ENCODE measurements at regions not wholly inside any gene's neighbourhood (a gene's known extent, or its start where the extent isn't known, plus 50 kb on each side); places are given as distances from the start of the nearest gene placed in this dataset.

DNA sequence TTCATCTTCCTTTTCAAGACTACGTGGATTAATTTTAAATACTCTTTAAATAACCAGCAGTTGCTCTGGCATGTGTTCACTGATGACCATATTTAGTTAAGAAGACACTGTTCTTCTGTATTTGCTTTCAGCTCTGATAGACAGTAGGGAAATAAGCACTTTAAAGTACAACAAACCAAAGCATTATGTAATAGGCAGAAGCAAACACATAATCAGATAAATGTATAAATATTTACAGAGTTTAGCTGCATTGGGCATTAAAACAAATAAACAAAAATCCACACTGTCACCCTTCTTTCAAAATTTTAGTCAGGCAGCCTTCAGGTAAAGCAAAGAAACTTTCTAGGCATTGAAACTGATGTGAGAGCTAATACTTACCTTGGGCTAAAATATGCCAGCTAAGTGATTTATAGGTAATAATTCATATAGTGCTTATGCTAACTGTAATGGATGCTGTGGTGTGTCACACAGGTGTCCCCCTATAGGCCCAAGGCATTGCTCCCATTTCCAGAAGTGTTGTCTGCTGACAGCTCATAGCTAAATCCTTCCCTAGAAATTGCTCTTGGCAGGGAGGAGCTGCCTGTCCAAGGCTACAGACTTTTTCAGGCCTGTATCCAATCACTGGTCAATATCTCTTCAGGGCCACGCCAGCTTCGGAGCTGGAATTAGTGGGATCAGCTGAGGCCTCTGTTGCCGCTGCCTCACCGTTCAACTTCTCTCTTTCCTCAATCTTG is 111.5 kb upstream of the CITED2 start:
- no peaks in the 10 kb centered on the region for H3K9me3 Mint-ChIP-seq
- no peak overlapping the region for H3K27ac Mint-ChIP-seq
- no peaks in the 10 kb centered on the region for H3K36me3 Mint-ChIP-seq
- ATAC-seq: no peak
- H3K4me1 Mint-ChIP-seq: peaks cover 9% of the 10 kb centered on the region
- H3K4me3 Mint-ChIP-seq: no peak overlapping the region
- DNase-seq (ENCODE audit: low spot score in 2 of 2): peak in 1 of 2 donors; percentile 1

DNA sequence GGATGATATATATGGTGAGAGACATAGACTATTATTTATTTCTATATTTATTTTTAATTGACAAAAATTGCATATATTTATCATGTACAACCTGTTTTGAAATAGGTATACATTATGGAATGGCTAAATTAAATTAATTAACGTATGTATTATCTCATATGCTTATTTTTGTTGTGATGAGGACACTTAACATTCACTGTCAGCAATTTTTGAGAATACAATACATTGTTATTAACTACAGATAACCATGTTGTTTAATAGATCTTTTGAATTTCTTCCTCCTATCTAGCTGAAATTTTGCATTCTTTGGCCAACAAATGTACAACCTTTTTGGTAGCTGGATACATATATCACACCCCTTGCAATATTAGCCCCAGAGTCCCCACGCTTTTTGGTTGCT is 110.7 kb upstream of the CITED2 start:
- H3K4me1 Mint-ChIP-seq: peaks cover 4% of the 10 kb centered on the region
- ATAC-seq: no peak
- no peaks in the 10 kb centered on the region for H3K36me3 Mint-ChIP-seq
- no peaks in the 10 kb centered on the region for H3K9me3 Mint-ChIP-seq
- H3K27ac Mint-ChIP-seq: no peak overlapping the region
- DNase-seq (ENCODE audit: low spot score in 2 of 2): no peak
- H3K4me3 Mint-ChIP-seq: no peak overlapping the region

DNA sequence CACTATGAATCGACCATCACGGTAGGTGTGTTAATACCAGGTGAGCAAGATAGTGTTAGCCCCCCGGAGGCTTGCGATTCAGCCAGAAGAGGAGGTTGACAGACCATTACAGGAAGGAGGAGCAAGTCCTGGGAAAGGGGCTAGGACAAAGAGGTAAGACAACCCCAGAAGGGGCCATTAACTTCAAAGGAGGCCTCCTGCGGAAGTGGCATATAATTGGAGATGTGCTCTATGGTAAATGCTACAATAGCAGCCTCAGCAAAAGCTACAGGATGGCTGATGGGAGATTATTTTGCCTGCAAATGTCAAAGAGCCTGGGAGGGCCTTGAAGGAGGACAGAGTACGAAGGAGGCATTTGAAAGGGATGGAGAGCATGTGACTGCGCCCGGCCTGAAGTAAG is 108.6 kb upstream of the CITED2 start:
- no peaks in the 10 kb centered on the region for H3K9me3 Mint-ChIP-seq
- no peak overlapping the region for H3K27ac Mint-ChIP-seq
- no peaks in the 10 kb centered on the region for H3K36me3 Mint-ChIP-seq
- H3K4me1 Mint-ChIP-seq: no peaks in the 10 kb centered on the region
- no peak for ATAC-seq
- no peak overlapping the region for H3K4me3 Mint-ChIP-seq
- DNase-seq (ENCODE audit: low spot score in 2 of 2): no peak

DNA sequence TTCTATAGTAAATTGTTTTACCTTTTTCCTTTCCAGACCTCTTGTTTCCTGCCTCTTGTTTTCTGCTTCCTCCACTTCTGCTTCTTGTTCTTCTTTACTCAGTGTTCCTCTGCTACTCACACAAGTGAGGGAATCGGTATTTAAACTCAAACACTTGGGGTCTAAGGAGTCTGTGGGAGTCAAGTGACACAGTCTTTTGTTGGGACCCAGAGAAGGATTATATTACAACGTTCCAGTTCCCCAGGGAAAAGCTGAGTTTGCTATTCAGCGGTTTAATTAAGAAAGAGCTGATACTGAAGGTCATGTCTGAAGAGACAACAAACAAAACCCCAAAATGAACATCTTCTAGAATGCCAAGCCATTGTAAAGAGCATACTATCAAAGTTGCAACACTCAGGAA is 107.8 kb upstream of the CITED2 start:
- no peak overlapping the region for H3K4me3 Mint-ChIP-seq
- no peaks in the 10 kb centered on the region for H3K9me3 Mint-ChIP-seq
- DNase-seq (ENCODE audit: low spot score in 2 of 2): no peak
- no peak overlapping the region for H3K27ac Mint-ChIP-seq
- H3K36me3 Mint-ChIP-seq: no peaks in the 10 kb centered on the region
- ATAC-seq: no peak
- no peaks in the 10 kb centered on the region for H3K4me1 Mint-ChIP-seq

DNA sequence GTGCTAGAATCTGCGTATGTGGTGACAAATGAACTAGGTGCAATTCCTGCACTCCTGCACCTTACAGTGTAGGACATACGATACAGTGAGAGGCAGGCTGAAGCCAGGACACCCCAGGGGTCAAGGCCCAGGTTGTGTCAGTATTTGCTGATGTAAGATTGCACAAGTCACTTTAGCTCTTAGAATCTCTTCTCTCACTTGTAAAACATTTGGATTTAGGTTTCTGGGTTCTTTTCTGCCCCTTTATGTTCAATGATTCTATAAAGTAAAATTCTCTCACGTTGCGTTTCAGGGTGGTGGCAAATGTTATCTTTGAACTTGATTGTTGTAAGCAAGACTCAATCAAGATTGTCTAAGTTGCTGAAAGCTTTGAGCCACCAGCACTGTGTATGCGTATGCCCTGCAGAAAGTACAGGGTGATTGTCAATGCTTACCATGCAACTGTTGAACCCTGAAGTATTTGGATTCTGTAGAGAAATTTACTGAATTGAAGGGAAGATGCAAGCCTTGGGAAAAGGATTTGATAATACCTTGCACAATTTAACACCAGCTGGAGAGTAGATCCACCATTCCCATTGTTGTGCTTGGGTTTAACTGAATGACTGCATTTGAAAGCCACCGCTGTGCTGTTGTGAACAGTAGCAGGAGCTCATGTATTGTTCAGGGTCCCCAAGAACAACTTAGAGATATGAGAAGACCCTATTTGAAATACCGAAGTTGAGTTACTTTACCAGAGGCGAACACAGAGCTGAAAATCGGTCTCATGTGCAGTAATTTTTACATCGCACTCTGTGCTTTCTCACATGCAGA is 106.1 kb upstream of the CITED2 start:
- DNase-seq (ENCODE audit: low spot score in 2 of 2) (peak in 1 of 2 donors; percentile 3), ATAC-seq (no peak)
- no peaks in the 10 kb centered on the region for H3K36me3 Mint-ChIP-seq
- no peak overlapping the region for H3K27ac Mint-ChIP-seq
- H3K4me1 Mint-ChIP-seq: no peaks in the 10 kb centered on the region
- H3K9me3 Mint-ChIP-seq: no peaks in the 10 kb centered on the region
- H3K4me3 Mint-ChIP-seq: no peak overlapping the region

DNA sequence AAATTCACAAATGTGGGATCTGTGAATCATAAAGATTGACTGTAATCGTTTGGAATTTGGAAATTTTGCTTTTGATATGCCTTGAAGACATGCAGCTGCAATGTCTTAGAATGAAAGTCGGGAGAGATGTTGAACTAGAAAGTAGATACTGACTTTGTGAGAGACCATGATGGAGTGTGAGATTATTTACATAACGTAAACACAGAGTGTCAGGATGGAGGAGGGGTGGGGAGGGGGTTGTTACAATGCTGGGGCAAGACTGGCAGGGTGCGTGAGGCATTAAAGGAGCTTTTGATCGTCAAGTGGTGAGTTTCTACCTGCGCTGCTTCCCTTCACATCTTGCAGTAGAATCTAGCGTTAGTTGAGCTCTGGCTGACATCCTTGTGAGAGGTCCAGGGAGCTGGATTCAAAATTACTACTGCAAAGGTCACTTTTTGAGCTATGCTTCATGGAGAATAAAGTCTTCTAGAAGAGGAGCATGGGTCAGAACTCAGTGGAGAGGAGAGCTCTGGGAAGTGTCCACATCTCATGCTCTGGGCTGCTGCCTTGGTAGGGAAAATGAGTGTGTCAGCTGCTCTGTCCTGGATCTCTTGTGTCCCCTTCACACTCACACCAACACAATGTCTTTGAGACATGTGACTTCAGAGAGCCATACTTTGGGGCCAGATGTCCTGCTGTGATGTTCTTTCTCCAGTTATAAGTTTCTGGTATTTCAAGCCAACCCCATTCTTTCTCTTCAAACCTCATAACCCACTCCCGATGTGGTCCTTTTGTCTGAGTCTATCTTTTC is 105.2 kb upstream of the CITED2 start:
- no peaks in the 10 kb centered on the region for H3K36me3 Mint-ChIP-seq
- no peak overlapping the region for H3K27ac Mint-ChIP-seq
- no peak for DNase-seq (ENCODE audit: low spot score in 2 of 2)
- no peak overlapping the region for H3K4me3 Mint-ChIP-seq
- peaks cover 2% of the 10 kb centered on the region for H3K4me1 Mint-ChIP-seq
- no peak for ATAC-seq
- H3K9me3 Mint-ChIP-seq: no peaks in the 10 kb centered on the region

DNA sequence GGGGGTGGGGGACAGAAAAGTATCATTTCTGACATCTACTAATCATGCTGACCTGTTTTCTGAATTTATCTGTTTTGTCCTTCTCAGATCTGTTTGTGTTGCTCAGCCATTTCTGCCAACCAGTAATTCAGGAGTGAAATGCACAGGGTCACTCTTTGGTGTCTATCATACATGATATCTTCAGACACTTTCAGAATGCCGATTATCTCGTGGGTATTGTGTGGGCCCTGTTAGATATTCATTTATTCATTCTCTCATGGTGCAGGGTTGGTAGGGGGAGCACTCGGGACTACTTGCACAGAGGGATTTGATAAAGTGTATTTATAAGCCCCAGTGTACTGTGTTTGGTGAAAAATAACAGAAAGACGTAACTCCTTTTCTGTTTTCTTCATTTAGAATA is 101.2 kb upstream of the CITED2 start:
- Mint-ChIP-seq H3K36me3 (no peaks in the 10 kb centered on the region), H3K9me3 (no peaks in the 10 kb centered on the region), H3K4me1 (peaks cover 9% of the 10 kb centered on the region), H3K27ac (no peak overlapping the region), H3K4me3 (no peak overlapping the region)
- DNase-seq (ENCODE audit: low spot score in 2 of 2) (no peak), ATAC-seq (no peak)

DNA sequence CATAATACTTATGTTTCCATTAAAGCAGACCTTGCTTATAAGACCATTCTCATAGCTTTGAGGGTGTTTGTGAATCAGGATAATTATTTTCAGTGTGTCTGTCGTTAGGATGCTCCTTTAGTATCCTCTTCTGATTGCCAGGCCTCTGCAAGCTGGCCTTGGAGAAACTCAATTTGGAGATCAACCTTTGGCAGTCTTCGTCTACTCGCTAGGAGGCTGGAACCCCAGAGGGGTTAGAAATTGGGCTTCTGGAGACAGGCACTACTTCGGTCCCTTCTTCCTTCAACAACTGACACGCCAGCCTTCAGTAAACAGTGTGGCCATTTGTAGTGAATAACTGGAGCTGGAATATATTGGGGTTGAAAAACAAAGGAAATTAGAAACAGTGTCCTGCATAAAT is 100.8 kb upstream of the CITED2 start:
- Mint-ChIP-seq H3K9me3 (no peaks in the 10 kb centered on the region), H3K27ac (no peak overlapping the region), H3K36me3 (no peaks in the 10 kb centered on the region), H3K4me1 (peaks cover 9% of the 10 kb centered on the region), H3K4me3 (no peak overlapping the region)
- ATAC-seq: no peak
- no peak for DNase-seq (ENCODE audit: low spot score in 2 of 2)

DNA sequence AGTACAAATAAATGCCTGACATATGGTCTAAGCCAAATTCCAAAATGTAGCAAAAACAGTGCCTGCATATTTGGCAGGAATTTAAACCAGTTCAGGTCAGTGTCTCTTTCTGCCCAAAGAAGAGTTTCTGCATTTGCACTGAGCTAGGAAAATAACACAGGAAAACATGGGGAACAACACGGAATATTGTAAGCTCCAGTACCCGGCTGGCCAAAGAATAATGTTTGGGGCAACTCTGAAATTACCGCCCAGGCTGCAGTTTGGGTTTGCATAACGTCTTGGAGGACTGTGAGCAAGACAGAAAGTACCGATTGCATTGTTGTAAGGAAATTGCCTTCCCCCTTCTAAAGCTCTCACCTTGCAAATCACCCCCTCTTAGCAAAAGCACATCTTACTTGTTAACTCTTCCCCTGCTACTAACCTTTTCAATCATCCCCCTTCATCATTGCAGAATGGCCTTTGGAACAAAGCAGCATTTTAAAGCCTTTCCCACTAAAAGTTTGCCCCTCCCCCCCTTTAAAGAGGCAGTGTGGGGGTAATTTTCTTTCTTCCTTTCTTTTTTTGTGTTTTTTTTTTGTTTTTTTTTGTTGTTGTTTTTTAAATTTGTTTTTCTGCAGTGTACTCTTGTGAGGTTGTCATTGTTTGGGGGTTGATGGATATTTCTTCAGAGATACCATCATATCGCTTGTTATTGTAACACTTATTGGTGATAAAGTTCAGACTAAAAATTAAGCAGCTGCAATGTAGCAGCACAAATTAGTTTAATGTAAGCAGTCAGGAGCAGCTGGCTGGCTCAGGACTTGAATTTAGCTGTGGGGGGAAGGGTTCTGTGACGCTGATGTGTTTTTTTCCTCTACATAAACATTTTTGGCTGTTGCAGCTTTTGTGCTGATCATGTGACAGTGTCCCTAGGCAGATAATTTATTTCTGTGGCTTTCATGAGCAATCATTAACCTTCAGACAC is 100.0 kb upstream of the CITED2 start:
- no peaks in the 10 kb centered on the region for H3K9me3 Mint-ChIP-seq
- H3K36me3 Mint-ChIP-seq: no peaks in the 10 kb centered on the region
- no peak overlapping the region for H3K27ac Mint-ChIP-seq
- ATAC-seq (peak; percentile 44), DNase-seq (ENCODE audit: low spot score in 2 of 2) (no peak)
- H3K4me1 Mint-ChIP-seq: peaks cover 9% of the 10 kb centered on the region
- H3K4me3 Mint-ChIP-seq: no peak overlapping the region

DNA sequence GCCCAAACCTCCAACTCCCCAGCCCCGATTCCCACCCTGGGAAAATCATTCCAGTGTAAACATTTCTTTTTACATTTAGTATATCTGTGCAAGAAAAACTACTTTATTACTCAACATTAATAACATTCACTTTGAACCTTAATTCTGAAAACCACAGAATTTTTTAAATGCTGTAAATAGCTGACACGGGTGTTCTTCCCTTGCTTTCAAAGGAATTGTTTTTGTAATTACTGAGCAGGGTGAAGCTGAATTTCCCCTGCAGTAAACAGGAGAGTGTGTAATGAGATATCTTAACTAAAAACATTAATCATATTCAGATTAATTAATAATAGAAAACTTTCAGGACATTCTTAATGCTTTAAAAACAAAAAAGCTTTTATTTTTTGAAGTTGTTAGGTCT is 99.3 kb upstream of the CITED2 start:
- DNase-seq (ENCODE audit: low spot score in 2 of 2) (no peak), ATAC-seq (no peak)
- no peaks in the 10 kb centered on the region for H3K9me3 Mint-ChIP-seq

DNA sequence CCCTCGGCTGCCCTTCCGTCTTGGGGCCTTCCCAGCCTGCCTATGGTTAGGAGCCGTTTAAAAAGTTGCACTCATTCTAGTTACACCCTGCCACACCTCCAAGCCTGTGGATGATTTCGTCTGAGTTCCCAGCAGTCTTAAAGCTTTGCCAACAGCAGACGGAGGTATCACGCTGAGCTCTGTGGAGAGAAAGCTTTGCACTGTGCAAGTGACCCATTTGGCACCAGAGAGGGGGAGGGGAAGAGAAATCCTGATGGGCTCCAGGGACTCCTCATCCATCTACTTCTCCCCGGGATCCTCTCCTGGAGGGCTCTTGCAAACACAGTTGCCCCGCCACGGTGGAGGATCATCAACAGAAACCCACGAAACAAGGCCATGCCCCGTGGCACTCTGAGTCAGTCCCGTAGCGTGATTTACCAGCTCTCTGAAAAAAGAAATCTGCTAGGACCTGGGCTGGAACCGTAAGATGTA is 98.8 kb upstream of the CITED2 start:
- no peaks in the 10 kb centered on the region for H3K36me3 Mint-ChIP-seq
- ATAC-seq (no peak), DNase-seq (ENCODE audit: low spot score in 2 of 2) (no peak)
- H3K4me3 Mint-ChIP-seq: no peak overlapping the region
- H3K4me1 Mint-ChIP-seq: peaks cover 9% of the 10 kb centered on the region
- no peaks in the 10 kb centered on the region for H3K9me3 Mint-ChIP-seq
- no peak overlapping the region for H3K27ac Mint-ChIP-seq

More for the DNA sequence above, 99.3 kb upstream of the CITED2 start:
- H3K4me1 Mint-ChIP-seq: peaks cover 9% of the 10 kb centered on the region
- H3K27ac Mint-ChIP-seq: no peak overlapping the region
- H3K36me3 Mint-ChIP-seq: no peaks in the 10 kb centered on the region
- no peak overlapping the region for H3K4me3 Mint-ChIP-seq

DNA sequence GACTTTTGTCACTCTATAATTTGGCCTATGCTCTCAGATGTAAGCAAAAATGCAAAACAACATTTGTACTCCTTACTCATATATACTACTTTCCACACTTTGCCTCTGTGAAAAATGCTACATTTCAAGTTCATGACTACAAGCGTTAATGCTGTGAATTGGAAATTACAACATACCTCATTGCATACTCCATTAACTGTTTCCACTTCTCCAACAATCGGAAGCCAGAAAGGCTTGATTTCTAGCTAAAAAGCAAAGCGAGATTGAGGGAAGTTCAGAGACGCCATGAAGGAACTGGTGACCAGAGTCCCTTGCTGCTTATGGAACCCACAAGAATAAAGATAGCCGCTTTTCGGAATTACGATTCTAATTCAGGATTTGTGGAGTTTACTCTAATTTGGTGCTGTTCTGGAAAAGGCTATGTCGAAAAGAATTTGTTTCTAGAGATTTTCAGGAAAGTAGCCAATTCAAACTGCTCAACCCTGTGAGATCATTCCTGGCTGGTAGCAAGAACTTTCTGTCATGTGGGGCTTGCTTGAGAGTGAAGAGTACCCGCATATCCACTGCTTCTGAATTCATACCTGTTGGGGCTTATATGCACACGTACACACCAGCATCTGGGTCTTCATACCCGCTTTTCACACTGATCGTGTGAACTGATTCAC is 98.0 kb upstream of the CITED2 start:
- DNase-seq (ENCODE audit: low spot score in 2 of 2): no peak
- no peaks in the 10 kb centered on the region for H3K9me3 Mint-ChIP-seq

DNA sequence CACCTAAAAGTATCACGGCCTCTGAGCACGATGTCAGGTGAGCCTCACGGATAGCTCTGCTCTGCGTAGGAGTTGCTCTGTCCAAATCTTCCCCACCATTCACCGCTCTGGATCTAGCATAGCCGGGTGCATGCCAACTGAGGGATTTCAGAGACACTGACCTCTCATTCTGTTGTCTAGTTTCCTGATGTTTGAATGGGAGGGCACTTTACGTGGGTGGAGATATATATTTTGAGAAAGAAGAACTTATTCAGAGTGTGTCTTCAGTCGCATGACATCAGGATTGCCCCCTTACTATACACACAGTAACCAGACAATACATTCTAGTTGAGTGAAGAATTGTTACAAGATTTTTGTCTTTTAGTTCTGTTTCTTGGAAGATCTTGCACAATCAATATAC is 96.5 kb upstream of the CITED2 start:
- Mint-ChIP-seq H3K4me1 (peaks cover 9% of the 10 kb centered on the region), H3K36me3 (no peaks in the 10 kb centered on the region), H3K9me3 (no peaks in the 10 kb centered on the region), H3K4me3 (no peak overlapping the region), H3K27ac (no peak overlapping the region)
- ATAC-seq (no peak), DNase-seq (ENCODE audit: low spot score in 2 of 2) (no peak)

More for the DNA sequence above, 98.0 kb upstream of the CITED2 start:
- Mint-ChIP-seq H3K27ac (no peak overlapping the region), H3K4me1 (peaks cover 9% of the 10 kb centered on the region), H3K36me3 (no peaks in the 10 kb centered on the region), H3K4me3 (no peak overlapping the region)
- no peak for ATAC-seq

DNA sequence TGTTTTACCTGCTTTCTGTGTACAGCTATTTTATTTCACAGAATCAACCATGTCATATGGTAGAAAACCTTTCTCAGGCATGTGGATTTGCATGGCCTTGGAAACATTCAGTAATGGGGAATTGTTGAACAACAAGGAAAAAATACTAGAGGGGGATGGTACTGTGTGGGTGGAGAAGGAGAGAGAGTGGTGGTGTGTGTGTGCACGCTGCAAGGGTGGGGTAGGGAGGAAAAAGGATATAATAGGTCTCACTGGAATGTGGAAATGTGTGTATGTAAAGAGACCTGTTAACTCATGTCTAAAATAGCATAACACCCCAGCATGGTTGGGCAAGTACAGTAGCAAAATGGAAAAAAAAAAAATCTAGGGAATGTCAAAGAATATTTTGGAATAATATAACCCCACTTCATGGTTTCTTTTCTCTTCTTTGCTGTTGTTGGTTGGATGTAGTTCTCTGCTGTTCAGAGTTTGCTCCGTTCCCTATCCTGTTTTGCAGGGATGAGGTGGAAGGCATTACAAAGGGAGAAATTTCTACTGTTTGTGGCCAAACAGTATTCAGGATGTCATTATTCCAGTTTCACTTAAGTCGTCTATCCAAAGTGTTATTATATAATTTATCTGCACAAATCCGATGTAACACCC is 93.9 kb upstream of the CITED2 start:
- Mint-ChIP-seq H3K9me3 (no peaks in the 10 kb centered on the region), H3K4me1 (no peaks in the 10 kb centered on the region), H3K36me3 (no peaks in the 10 kb centered on the region), H3K4me3 (no peak overlapping the region), H3K27ac (no peak overlapping the region)
- ATAC-seq: no peak
- no peak for DNase-seq (ENCODE audit: low spot score in 2 of 2)
